Left lung (tissue), 4 donors: ENCODE measurements at regions not wholly inside any gene's neighbourhood (a gene's known extent, or its start where the extent isn't known, plus 50 kb on each side); places are given as distances from the start of the nearest gene placed in this dataset.

Source experiments
- ATAC-seq: fragments of 200-7000 bp; cut with Tn5 transposase; one replicate; pipeline ENCODE4 v1.9.1; 2020; ENCODE audit warnings: moderate library complexity
- DNase-seq, 4 donors: peaks; one replicate each; pipeline ENCODE4 v3.0.0-alpha.2; 2013 to 2020
- H3K27ac ChIP-seq, 2 donors: fragments of 200-600 bp; sonication (generic) in 1 of 2; one replicate each; pipeline versions ENCODE4 v1.5.0 to v1.8.0; 2020 to 2021
- H3K27me3 ChIP-seq, 2 donors: fragments of 200-600 bp; sonication (generic) in 1 of 2; one replicate each; pipeline versions ENCODE4 v1.5.0 to v1.8.0; 2020 to 2021
- H3K36me3 ChIP-seq, 2 donors: fragments of 200-600 bp; sonication (generic) in 1 of 2; one replicate each; pipeline versions ENCODE4 v1.5.0 to v1.8.0; 2020 to 2021
- H3K4me1 ChIP-seq, 2 donors: fragments of 200-600 bp; one replicate each; pipeline ENCODE4 v1.8.0; 2021
- H3K4me3 ChIP-seq, 2 donors: fragments of 200-600 bp; sonication (generic) in 1 of 2; one replicate each; pipeline versions ENCODE4 v1.5.0 to v1.8.0; 2020 to 2021; ENCODE audit warnings: mild to moderate bottlenecking in 1 of 2
- H3K9me3 ChIP-seq, 2 donors: fragments of 200-600 bp; sonication (generic) in 1 of 2; one replicate each; pipeline versions ENCODE4 v1.5.0 to v1.8.0; 2020 to 2021
- CTCF ChIP-seq, 2 donors: fragments of 200-600 bp; sonication (generic) in 1 of 2; IDR thresholded peaks; one replicate each; pipeline versions ENCODE4 v1.5.0 to v1.8.0; 2021; ENCODE audit warnings: antibody characterized with exemption in 2 of 2
- intact Hi-C, 2 donors: fragments of 100-400 bp; cut with DNase I; formaldehyde crosslinking; loops; one replicate each; pipeline versions ENCODE4 v1.11.2 to v1.14.2; 2022
- donor health status: DM: no; HTN: yes; CAD: no.
- donor health status: DM: no; HTN: no; CAD: no.

- DNase-seq: peak in 1 of 4 donors; percentile 6
- Histone ChIP-seq H3K27ac (no peak overlapping the region), H3K4me3 (no peak overlapping the region), H3K9me3 (peaks cover 0 to 12% of the 10 kb centered on the region in 2 donors), H3K4me1 (no peaks in the 10 kb centered on the region), H3K27me3 (no peaks in the 10 kb centered on the region), H3K36me3 (no peaks in the 10 kb centered on the region)
- intact Hi-C loops: no loop called here
- no peak for TF ChIP-seq CTCF (IDR thresholded peaks at IDR 0.05)
- no peak for ATAC-seq
Measured at GRCh38 chr3:106533093-106533787, 664.4 kb upstream of the CBLB start.

- Histone ChIP-seq H3K27ac (no peak overlapping the region), H3K27me3 (no peaks in the 10 kb centered on the region), H3K4me3 (no peak overlapping the region), H3K36me3 (no peaks in the 10 kb centered on the region), H3K9me3 (peaks cover 0 to 15% of the 10 kb centered on the region in 2 donors), H3K4me1 (no peaks in the 10 kb centered on the region)
- DNase-seq (no peak), ATAC-seq (no peak)
- intact Hi-C loops: no loop called here
- no peak for TF ChIP-seq CTCF (IDR thresholded peaks at IDR 0.05)
Measured at GRCh38 chr3:106533788-106534160, 665.0 kb upstream of the CBLB start.

GRCh38 chr3:106534206-106534605 is 665.4 kb upstream of the CBLB start:
- Histone ChIP-seq H3K27ac (no peak overlapping the region), H3K4me3 (no peak overlapping the region), H3K27me3 (no peaks in the 10 kb centered on the region), H3K4me1 (no peaks in the 10 kb centered on the region), H3K36me3 (no peaks in the 10 kb centered on the region), H3K9me3 (peaks cover 0 to 15% of the 10 kb centered on the region in 2 donors)
- TF ChIP-seq CTCF (IDR thresholded peaks at IDR 0.05): no peak
- DNase-seq: peak in 1 of 4 donors; percentile 45
- intact Hi-C loops: no loop called here
- peak; percentile 65 for ATAC-seq

GRCh38 chr3:106540743-106541142 is 671.9 kb upstream of the CBLB start:
- H3K4me1 ChIP-seq: no peaks in the 10 kb centered on the region
- DNase-seq (no peak), ATAC-seq (no peak)
- peaks cover 0 to 22% of the 10 kb centered on the region in 2 donors for H3K9me3 ChIP-seq
- H3K27me3 ChIP-seq: no peaks in the 10 kb centered on the region
- no peak overlapping the region for H3K27ac ChIP-seq
- TF ChIP-seq CTCF (IDR thresholded peaks at IDR 0.05): no peak
- intact Hi-C loops: no loop called here
- no peak overlapping the region for H3K4me3 ChIP-seq
- H3K36me3 ChIP-seq: no peaks in the 10 kb centered on the region

- H3K36me3 ChIP-seq: no peaks in the 10 kb centered on the region
- no peak overlapping the region for H3K27ac ChIP-seq
- ATAC-seq (no peak), DNase-seq (no peak)
- no peak overlapping the region for H3K4me3 ChIP-seq
- no peak for TF ChIP-seq CTCF (IDR thresholded peaks at IDR 0.05)
- intact Hi-C loops: no loop called here
- no peaks in the 10 kb centered on the region for H3K4me1 ChIP-seq
- H3K9me3 ChIP-seq: peaks cover 0 to 29% of the 10 kb centered on the region in 2 donors
- H3K27me3 ChIP-seq: no peaks in the 10 kb centered on the region
Measured at GRCh38 chr3:106542101-106542769, 673.4 kb upstream of the CBLB start.
